ENCODE measurements at regions not wholly inside any gene's neighbourhood (a gene's known extent, or its start where the extent isn't known, plus 50 kb on each side); places are given as distances from the start of the nearest gene placed in this dataset.

GRCh38 chr10:52410916-52411315 lies 96.8 kb downstream of the DKK1 start:
- H3K4me1 Mint-ChIP-seq, result no peaks in the 10 kb centered on the region
- H3K27me3 Mint-ChIP-seq, result no peaks in the 10 kb centered on the region
- peaks cover 6% of the 10 kb centered on the region for H3K9me3 Mint-ChIP-seq
- ChIA-PET POLR2A (no interaction called here), CTCF (no interaction called here)
- no peak for DNase-seq
- H3K4me3 Mint-ChIP-seq, result no peak overlapping the region
- no peak overlapping the region for H3K27ac Mint-ChIP-seq
- H3K36me3 Mint-ChIP-seq (ENCODE audit: low read depth), result no peaks in the 10 kb centered on the region

GRCh38 chr10:52419281-52419680 lies 105.2 kb downstream of the DKK1 start:
- H3K27ac Mint-ChIP-seq, result no peak overlapping the region
- H3K27me3 Mint-ChIP-seq, result no peaks in the 10 kb centered on the region
- POLR2A ChIA-PET, result no interaction called here
- no peaks in the 10 kb centered on the region for H3K4me1 Mint-ChIP-seq
- H3K36me3 Mint-ChIP-seq (ENCODE audit: low read depth), result no peaks in the 10 kb centered on the region
- no peak overlapping the region for H3K4me3 Mint-ChIP-seq
- peaks cover 4% of the 10 kb centered on the region for H3K9me3 Mint-ChIP-seq
- CTCF ChIA-PET, result no interaction called here
- DNase-seq, result no peak

- Mint-ChIP-seq H3K27ac (no peak overlapping the region), H3K27me3 (no peaks in the 10 kb centered on the region), H3K9me3 (peaks cover 10% of the 10 kb centered on the region), H3K36me3 (ENCODE audit: low read depth) (no peaks in the 10 kb centered on the region), H3K4me1 (no peaks in the 10 kb centered on the region), H3K4me3 (no peak overlapping the region)
- POLR2A ChIA-PET, result no interaction called here
- CTCF ChIA-PET, result no interaction called here
- DNase-seq, result no peak
Observed at GRCh38 chr10:52420656-52421055, 106.6 kb downstream of the DKK1 start.

GRCh38 chr10:52423369-52423768 lies 109.3 kb downstream of the DKK1 start:
- ChIA-PET POLR2A (no interaction called here), CTCF (no interaction called here)
- DNase-seq, result no peak
- H3K4me1 Mint-ChIP-seq, result no peaks in the 10 kb centered on the region
- H3K36me3 Mint-ChIP-seq (ENCODE audit: low read depth), result no peaks in the 10 kb centered on the region
- peaks cover 15% of the 10 kb centered on the region for H3K9me3 Mint-ChIP-seq
- H3K27ac Mint-ChIP-seq, result no peak overlapping the region
- H3K4me3 Mint-ChIP-seq, result no peak overlapping the region
- H3K27me3 Mint-ChIP-seq, result no peaks in the 10 kb centered on the region

GRCh38 chr10:52424341-52424740 lies 110.3 kb downstream of the DKK1 start:
- POLR2A ChIA-PET, result no interaction called here
- H3K9me3 Mint-ChIP-seq, result peaks cover 19% of the 10 kb centered on the region
- no peak overlapping the region for H3K4me3 Mint-ChIP-seq

GRCh38 chr10:52434734-52435133 lies 120.7 kb downstream of the DKK1 start:
- Mint-ChIP-seq H3K4me3 (no peak overlapping the region), H3K27ac (no peak overlapping the region), H3K27me3 (no peaks in the 10 kb centered on the region), H3K4me1 (no peaks in the 10 kb centered on the region), H3K9me3 (peaks cover 7% of the 10 kb centered on the region), H3K36me3 (ENCODE audit: low read depth) (no peaks in the 10 kb centered on the region)
- POLR2A ChIA-PET, result no interaction called here
- CTCF ChIA-PET, result no interaction called here
- no peak for DNase-seq

More at GRCh38 chr10:52424341-52424740, 110.3 kb downstream of the DKK1 start:
- no peak for DNase-seq
- H3K36me3 Mint-ChIP-seq (ENCODE audit: low read depth), result no peaks in the 10 kb centered on the region
- CTCF ChIA-PET, result no interaction called here
- H3K27me3 Mint-ChIP-seq, result no peaks in the 10 kb centered on the region
- no peak overlapping the region for H3K27ac Mint-ChIP-seq
- no peaks in the 10 kb centered on the region for H3K4me1 Mint-ChIP-seq

GRCh38 chr10:52436664-52437063 lies 122.6 kb downstream of the DKK1 start:
- H3K27ac Mint-ChIP-seq, result no peak overlapping the region
- POLR2A ChIA-PET, result no interaction called here
- H3K4me1 Mint-ChIP-seq, result no peaks in the 10 kb centered on the region
- no peaks in the 10 kb centered on the region for H3K36me3 Mint-ChIP-seq (ENCODE audit: low read depth)
- CTCF ChIA-PET, result no interaction called here
- no peaks in the 10 kb centered on the region for H3K27me3 Mint-ChIP-seq
- no peak overlapping the region for H3K4me3 Mint-ChIP-seq
- DNase-seq, result no peak
- peaks cover 3% of the 10 kb centered on the region for H3K9me3 Mint-ChIP-seq

- peaks cover 3% of the 10 kb centered on the region for H3K9me3 Mint-ChIP-seq
- DNase-seq, result no peak
- POLR2A ChIA-PET, result no interaction called here
Observed at GRCh38 chr10:52437205-52437646, 123.1 kb downstream of the DKK1 start.

GRCh38 chr10:52438119-52438518 lies 124.0 kb downstream of the DKK1 start:
- H3K4me3 Mint-ChIP-seq, result no peak overlapping the region
- no peaks in the 10 kb centered on the region for H3K4me1 Mint-ChIP-seq
- peaks cover 3% of the 10 kb centered on the region for H3K9me3 Mint-ChIP-seq
- ChIA-PET POLR2A (no interaction called here), CTCF (no interaction called here)
- H3K27me3 Mint-ChIP-seq, result no peaks in the 10 kb centered on the region
- DNase-seq, result no peak
- no peak overlapping the region for H3K27ac Mint-ChIP-seq
- no peaks in the 10 kb centered on the region for H3K36me3 Mint-ChIP-seq (ENCODE audit: low read depth)

More at GRCh38 chr10:52437205-52437646, 123.1 kb downstream of the DKK1 start:
- Mint-ChIP-seq H3K4me3 (no peak overlapping the region), H3K27ac (no peak overlapping the region), H3K36me3 (ENCODE audit: low read depth) (no peaks in the 10 kb centered on the region), H3K27me3 (no peaks in the 10 kb centered on the region), H3K4me1 (no peaks in the 10 kb centered on the region)
- CTCF ChIA-PET, result no interaction called here

GRCh38 chr10:52440612-52441285 lies 126.7 kb downstream of the DKK1 start:
- Mint-ChIP-seq H3K4me1 (no peaks in the 10 kb centered on the region), H3K27ac (no peak overlapping the region), H3K4me3 (no peak overlapping the region), H3K27me3 (no peaks in the 10 kb centered on the region), H3K36me3 (ENCODE audit: low read depth) (no peaks in the 10 kb centered on the region), H3K9me3 (peaks cover 3% of the 10 kb centered on the region)
- ChIA-PET CTCF (no interaction called here), POLR2A (no interaction called here)
- DNase-seq, result no peak

- Mint-ChIP-seq H3K9me3 (peaks cover 3% of the 10 kb centered on the region), H3K27me3 (no peaks in the 10 kb centered on the region), H3K36me3 (ENCODE audit: low read depth) (no peaks in the 10 kb centered on the region), H3K4me1 (no peaks in the 10 kb centered on the region), H3K27ac (no peak overlapping the region), H3K4me3 (no peak overlapping the region)
- ChIA-PET POLR2A (no interaction called here), CTCF (no interaction called here)
- no peak for DNase-seq
Observed at GRCh38 chr10:52442576-52442975, 128.5 kb downstream of the DKK1 start.

- ChIA-PET CTCF (no interaction called here), POLR2A (no interaction called here)
- Mint-ChIP-seq H3K4me1 (no peaks in the 10 kb centered on the region), H3K9me3 (peaks cover 2% of the 10 kb centered on the region), H3K4me3 (no peak overlapping the region), H3K27me3 (no peaks in the 10 kb centered on the region), H3K36me3 (ENCODE audit: low read depth) (no peaks in the 10 kb centered on the region), H3K27ac (no peak overlapping the region)
- DNase-seq, result no peak
Observed at GRCh38 chr10:52443419-52444388, 129.6 kb downstream of the DKK1 start.

- Mint-ChIP-seq H3K27me3 (no peaks in the 10 kb centered on the region), H3K4me3 (no peak overlapping the region), H3K27ac (no peak overlapping the region), H3K4me1 (no peaks in the 10 kb centered on the region), H3K9me3 (no peaks in the 10 kb centered on the region), H3K36me3 (ENCODE audit: low read depth) (no peaks in the 10 kb centered on the region)
- CTCF ChIA-PET, result no interaction called here
- POLR2A ChIA-PET, result no interaction called here
- DNase-seq, result no peak
Observed at GRCh38 chr10:52446391-52446790, 132.3 kb downstream of the DKK1 start.

- H3K4me3 Mint-ChIP-seq, result no peak overlapping the region
- no peak overlapping the region for H3K27ac Mint-ChIP-seq
- no peak for DNase-seq
- H3K4me1 Mint-ChIP-seq, result no peaks in the 10 kb centered on the region
- CTCF ChIA-PET, result no interaction called here
- POLR2A ChIA-PET, result no interaction called here
- no peaks in the 10 kb centered on the region for H3K9me3 Mint-ChIP-seq
- no peaks in the 10 kb centered on the region for H3K27me3 Mint-ChIP-seq
- no peaks in the 10 kb centered on the region for H3K36me3 Mint-ChIP-seq (ENCODE audit: low read depth)
Observed at GRCh38 chr10:52447931-52448353, 133.9 kb downstream of the DKK1 start.
